ENCODE measurements at regions not wholly inside any gene's neighbourhood (a gene's known extent, or its start where the extent isn't known, plus 50 kb on each side); places are given as distances from the start of the nearest gene placed in this dataset.

- DNase-seq (ENCODE audit: low spot score) = no peak
- in situ Hi-C loops (cut with MboI; ENCODE audit: low pct_unique_long_range_greater_than_20kb, low sequenced_read_pairs, unreplicated experiment) = no loop called here
- TF ChIP-seq CTCF (IDR thresholded peaks at IDR 0.05; ENCODE audit: extremely low read depth, insufficient read depth, missing control alignments) = no peak
Observed at GRCh38 chr12:115240251-115240650, 556.3 kb upstream of the TBX3 start.

DNA sequence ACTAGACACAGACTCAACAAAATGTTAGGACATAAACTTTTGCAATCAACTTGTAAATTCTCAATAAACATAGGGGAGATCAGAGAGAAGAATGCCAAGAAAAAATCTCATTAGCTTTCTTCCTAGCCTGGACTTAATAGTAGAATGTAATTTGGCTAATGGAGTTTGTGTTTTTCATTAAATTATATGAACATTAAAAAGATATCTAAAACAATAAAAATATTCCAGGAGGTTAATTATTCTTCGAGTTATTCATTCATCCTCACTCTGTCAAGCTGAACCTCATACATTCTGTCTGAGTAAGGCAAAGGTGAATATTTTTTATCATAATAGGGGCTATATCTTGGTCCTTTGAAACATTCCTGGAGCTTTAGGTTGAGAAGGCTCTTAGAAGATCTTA lies 551.9 kb upstream of the TBX3 start:
- in situ Hi-C loops (cut with MboI; ENCODE audit: low pct_unique_long_range_greater_than_20kb, low sequenced_read_pairs, unreplicated experiment) = no loop called here
- no peak for DNase-seq (ENCODE audit: low spot score)
- no peak for TF ChIP-seq CTCF (IDR thresholded peaks at IDR 0.05; ENCODE audit: extremely low read depth, insufficient read depth, missing control alignments)

GRCh38 chr12:115233891-115234543 lies 550.0 kb upstream of the TBX3 start:
- TF ChIP-seq CTCF (IDR thresholded peaks at IDR 0.05; ENCODE audit: extremely low read depth, insufficient read depth, missing control alignments) = no peak
- DNase-seq (ENCODE audit: low spot score) = no peak
- in situ Hi-C loops (cut with MboI; ENCODE audit: low pct_unique_long_range_greater_than_20kb, low sequenced_read_pairs, unreplicated experiment) = no loop called here

DNA sequence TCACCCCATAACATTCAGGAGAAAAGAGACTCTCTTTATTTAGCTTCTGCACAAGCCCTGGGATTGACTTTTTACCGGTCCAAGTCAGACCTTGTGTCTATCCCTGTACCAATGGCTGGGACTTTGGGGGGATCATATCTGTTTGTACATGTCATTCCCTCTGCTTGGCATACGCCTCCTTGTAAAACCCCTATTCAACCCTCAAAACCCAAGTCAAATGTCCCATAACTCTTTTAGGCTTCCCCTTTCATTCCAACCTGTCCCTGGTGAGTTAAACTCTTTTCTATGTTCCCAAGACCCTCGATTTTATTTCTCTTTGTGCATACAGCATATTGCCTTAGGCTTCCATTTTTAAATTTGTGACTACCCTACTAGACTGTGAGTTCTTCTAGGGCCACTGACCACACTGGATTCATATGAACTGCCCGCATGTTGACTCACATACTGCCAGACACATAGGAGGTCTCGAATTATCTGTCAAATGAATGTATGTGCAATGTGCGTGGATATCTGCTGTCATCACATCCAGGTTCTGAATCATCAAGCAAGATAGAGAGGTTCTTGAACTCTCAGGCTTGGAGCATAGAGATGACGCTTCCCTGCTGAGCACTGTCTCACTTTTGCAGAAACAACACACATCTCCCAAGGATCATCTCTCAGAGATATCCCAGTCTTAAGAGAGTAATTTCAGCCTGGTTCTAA lies 548.6 kb upstream of the TBX3 start:
- TF ChIP-seq CTCF (IDR thresholded peaks at IDR 0.05; ENCODE audit: extremely low read depth, insufficient read depth, missing control alignments) = no peak
- DNase-seq (ENCODE audit: low spot score) = no peak
- in situ Hi-C loops (cut with MboI; ENCODE audit: low pct_unique_long_range_greater_than_20kb, low sequenced_read_pairs, unreplicated experiment) = no loop called here

DNA sequence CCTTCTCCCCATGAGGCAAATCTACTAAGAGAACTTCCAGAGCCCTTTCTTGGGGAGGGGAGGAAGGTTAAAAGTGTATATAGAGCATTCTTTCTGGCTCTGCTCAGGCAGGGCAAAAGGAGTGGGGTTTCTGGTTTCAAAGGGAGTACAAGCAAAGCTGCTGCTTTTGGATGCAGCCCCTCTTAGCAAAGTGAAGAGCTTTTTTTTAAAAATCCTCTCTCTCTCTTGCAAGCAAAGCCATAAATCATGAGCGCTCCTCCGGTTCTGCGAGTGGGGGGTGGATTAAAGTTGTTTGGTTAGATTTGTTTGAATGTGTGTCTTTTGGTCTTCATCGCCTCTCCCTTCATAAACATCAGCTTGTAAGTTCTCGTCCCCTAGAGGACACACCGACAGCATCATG lies 546.6 kb upstream of the TBX3 start:
- TF ChIP-seq CTCF (IDR thresholded peaks at IDR 0.05; ENCODE audit: extremely low read depth, insufficient read depth, missing control alignments) = no peak
- in situ Hi-C loops (cut with MboI; ENCODE audit: low pct_unique_long_range_greater_than_20kb, low sequenced_read_pairs, unreplicated experiment) = no loop called here
- DNase-seq (ENCODE audit: low spot score) = no peak

DNA sequence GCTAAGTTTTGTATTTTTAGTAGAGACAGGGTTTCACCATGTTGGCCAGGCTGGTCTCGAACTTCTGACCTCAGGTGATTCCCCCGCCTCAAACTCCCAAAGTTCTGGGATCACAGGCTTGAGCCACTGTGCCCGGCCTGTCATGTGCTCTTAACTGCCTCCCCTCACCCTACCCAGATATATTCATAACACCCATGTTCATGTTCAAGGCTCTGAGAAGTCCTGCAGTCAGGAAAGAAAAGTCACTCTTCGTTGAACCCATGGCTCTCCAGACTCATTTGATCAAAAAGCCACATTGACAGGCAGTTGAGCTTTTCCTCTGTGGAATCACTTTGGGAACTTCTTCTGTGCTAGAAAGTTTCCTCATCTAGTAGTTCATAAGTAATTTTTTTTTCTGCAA lies 545.5 kb upstream of the TBX3 start:
- TF ChIP-seq CTCF (IDR thresholded peaks at IDR 0.05; ENCODE audit: extremely low read depth, insufficient read depth, missing control alignments) = no peak
- in situ Hi-C loops (cut with MboI; ENCODE audit: low pct_unique_long_range_greater_than_20kb, low sequenced_read_pairs, unreplicated experiment) = no loop called here
- DNase-seq (ENCODE audit: low spot score) = no peak

Data from GM13977 (cell line).